Esophagus muscularis mucosa (tissue), 3 donors: ENCODE measurements at regions not wholly inside any gene's neighbourhood (a gene's known extent, or its start where the extent isn't known, plus 50 kb on each side); places are given as distances from the start of the nearest gene placed in this dataset.

ENCODE experiments used
- CTCF ChIP-seq, 3 experiments: fragments of 200-600 bp in 2 of 3; fragments of 450-650 bp in 1 of 3; sonication (generic) in 2 of 3; IDR thresholded peaks; one replicate each; pipeline ENCODE4 v1.5.1; 2017 to 2019; ENCODE audit warnings: antibody characterized with exemption in 3 of 3, mild to moderate bottlenecking in 2 of 3, moderate library complexity in 1 of 3
- POLR2AphosphoS5 ChIP-seq, 2 donors: sonication (generic); formaldehyde crosslinking; IDR thresholded peaks; one replicate each; pipeline ENCODE4 v1.6.1; 2017; ENCODE audit warnings: antibody characterized with exemption in 2 of 2

GRCh38 chr9:115525111-115526058, 407.4 kb upstream of the TNC start:
- no peak for TF ChIP-seq POLR2AphosphoS5 (IDR thresholded peaks at IDR 0.05)
- no peak for TF ChIP-seq CTCF (IDR thresholded peaks at IDR 0.05)
